GM12878 (cell line): ENCODE measurements at regions not wholly inside any gene's neighbourhood (a gene's known extent, or its start where the extent isn't known, plus 50 kb on each side); places are given as distances from the start of the nearest gene placed in this dataset.

ENCODE experiments used
- ATAC-seq: fragments of 200-7000 bp; cut with Tn5 transposase; 3 replicates; pipeline ENCODE4 v1.9.1; 2020; ENCODE audit warnings: mild to moderate bottlenecking, moderate library complexity
- BruUV-seq: library from RNA; stranded (reverse); fragments of 400-500 nt; replicated peaks from 2 replicates; lab custom pipeline; 2021; lab: Mats Ljungman, UMichigan
- CTCF ChIA-PET: fragments of 300-600 bp; sonication (Branson Sonifier 250); formaldehyde crosslinking; extraction: SDS; loops from one replicate; lab custom pipeline; 2021; ENCODE audit warnings: inconsistent platforms; lab: Yijun Ruan, JAX
- POLR2A ChIA-PET: fragments of 350-600 bp; formaldehyde crosslinking; extraction: SDS; loops from one replicate; lab custom pipeline; 2021; ENCODE audit warnings: inconsistent platforms; lab: Charles Lee
- RAD21 ChIA-PET: fragments of 300-600 bp; sonication (Branson Sonifier 250); formaldehyde crosslinking; loops from one replicate; lab custom pipeline; 2023; ENCODE audit warnings: antibody characterized with exemption; ENCODE audit not compliant: unreplicated experiment; lab: Charles Lee
- SMC1A ChIA-PET: fragments of 300-600 bp; sonication (Branson Sonifier 250); formaldehyde crosslinking; loops from one replicate; lab custom pipeline; 2023; ENCODE audit not compliant: unreplicated experiment, uncharacterized antibody; lab: Charles Lee
- DNase-seq: peaks from one replicate; pipeline ENCODE4 v3.0.0-alpha.2; 2011; ENCODE audit warnings: low read depth, low spot score
- FAIRE-seq: peaks from 3 replicates; lab custom pipeline; 2011; peaks lifted over from hg19 to GRCh38; lab: Jason Lieb, UNC
- H2AFZ ChIP-seq: 2 replicates; pipeline ENCODE4 v1.6.0; 2011; ENCODE audit warnings: low read depth, low read length, control low read depth; ENCODE audit not compliant: control insufficient read depth
- H3K27ac ChIP-seq: 2 replicates; pipeline ENCODE4 v1.5.1; 2011; ENCODE audit warnings: control low read depth; ENCODE audit not compliant: control insufficient read depth, insufficient read depth
- H3K27me3 ChIP-seq, 2 experiments: replicated peaks in 1 of 2; 2 replicates each; pipeline versions ENCODE4 v1.6.0 to v1.6.1; 2011; ENCODE audit warnings: low read length in 1 of 2; ENCODE audit not compliant: control insufficient read depth in 2 of 2, insufficient read depth in 2 of 2
- H3K36me3 ChIP-seq, 2 experiments: 2 replicates each; pipeline ENCODE4 v1.5.1; 2011; ENCODE audit warnings: low read length in 1 of 2; ENCODE audit not compliant: control insufficient read depth in 2 of 2, insufficient read depth in 2 of 2
- H3K4me1 ChIP-seq: 2 replicates; pipeline ENCODE4 v1.6.1; 2011; ENCODE audit warnings: mild to moderate bottlenecking, low read length, moderate library complexity, mixed read lengths; ENCODE audit not compliant: control insufficient read depth, insufficient read depth
- H3K4me2 ChIP-seq: 2 replicates; pipeline ENCODE4 v1.6.0; 2011; ENCODE audit warnings: control low read depth; ENCODE audit not compliant: control insufficient read depth, insufficient read depth
- H3K4me3 ChIP-seq: fragments of 200-600 bp; sonication (generic); 2 replicates; pipeline ENCODE4 v1.5.1; 2016
- H3K79me2 ChIP-seq: 2 replicates; pipeline ENCODE4 v1.6.0; 2011; ENCODE audit warnings: low read length; ENCODE audit not compliant: control insufficient read depth, insufficient read depth
- H3K9ac ChIP-seq: 2 replicates; pipeline ENCODE4 v1.8.0; 2011; ENCODE audit warnings: low read length, control low read depth, mixed read lengths; ENCODE audit not compliant: control insufficient read depth, insufficient read depth
- H3K9me3 ChIP-seq: replicated peaks from 3 replicates; pipeline ENCODE4 v1.5.1; 2011; ENCODE audit warnings: mild to moderate bottlenecking, low read length; ENCODE audit not compliant: control insufficient read depth, insufficient read depth
- H4K20me1 ChIP-seq: 2 replicates; pipeline ENCODE4 v1.6.0; 2011; ENCODE audit not compliant: control insufficient read depth, insufficient read depth
- BCL3 ChIP-seq: IDR thresholded peaks from 2 replicates; pipeline ENCODE4 v1.6.1; 2011; ENCODE audit warnings: borderline replicate concordance, low read depth, mild to moderate bottlenecking, moderate library complexity, low read length; ENCODE audit not compliant: insufficient read depth, poor library complexity, severe bottlenecking
- BCLAF1 ChIP-seq: fragments of 450-650 bp; IDR thresholded peaks from 2 replicates; pipeline ENCODE4 v1.6.1; 2017; ENCODE audit warnings: antibody characterized with exemption, mild to moderate bottlenecking, moderate library complexity
- CUX1 ChIP-seq: IDR thresholded peaks from 2 replicates; pipeline ENCODE4 v1.6.1; 2012; ENCODE audit warnings: improper control_type of control experiment, low read depth, low read length; ENCODE audit not compliant: insufficient replicate concordance
- DPF2 ChIP-seq: fragments of 450-650 bp; IDR thresholded peaks from 2 replicates; pipeline ENCODE4 v1.6.1; 2017; ENCODE audit warnings: mild to moderate bottlenecking
- E2F4 ChIP-seq: IDR thresholded peaks from 2 replicates; pipeline ENCODE4 v1.6.1; 2012; ENCODE audit warnings: low read depth, low read length, improper control_type of control experiment
- JUND ChIP-seq: IDR thresholded peaks from 2 replicates; pipeline ENCODE4 v1.6.1; 2012; ENCODE audit warnings: low read depth, mild to moderate bottlenecking, low read length, improper control_type of control experiment, moderate library complexity
- KAT2A ChIP-seq: conservative IDR thresholded peaks from 2 replicates; pipeline ENCODE4 v1.6.1; 2011; ENCODE audit warnings: low read depth, low read length; ENCODE audit not compliant: control insufficient read depth
- KDM1A ChIP-seq: fragments of 200-600 bp; sonication (generic); IDR thresholded peaks from 2 replicates; pipeline ENCODE4 v1.6.1; 2016; ENCODE audit warnings: borderline replicate concordance
- RUNX3 ChIP-seq: IDR thresholded peaks from 2 replicates; pipeline ENCODE4 v1.6.1; 2012; ENCODE audit warnings: low read length, inconsistent platforms
- TARDBP ChIP-seq: IDR thresholded peaks from 2 replicates; pipeline ENCODE4 v1.6.1; 2016; ENCODE audit warnings: borderline replicate concordance
- YBX1 ChIP-seq: fragments of 450-650 bp; IDR thresholded peaks from 2 replicates; pipeline ENCODE4 v1.6.1; 2016; ENCODE audit warnings: antibody characterized with exemption
- ZNF217 ChIP-seq: fragments of 450-650 bp; IDR thresholded peaks from 2 replicates; pipeline ENCODE4 v1.6.1; 2017; ENCODE audit warnings: antibody characterized with exemption, mild to moderate bottlenecking
- WGBS: methylation state at CpG from one replicate; pipeline ENCODE4 v1.1.6; 2016; ENCODE audit warnings: low lambda C conversion rate; ENCODE audit not compliant: insufficient replicate concordance, insufficient coverage; ENCODE audit errors: missing lambda C conversion rate; 5-methylcytosine and 5-hydroxymethylcytosine counted together
- in situ Hi-C: fragments of 300-500 bp; cut with MboI; formaldehyde crosslinking; loops from 9 replicates; pipeline ENCODE4 v1.14.3; 2018; ENCODE audit warnings: mixed read lengths
- intact Hi-C: fragments of 100-400 bp; cut with micrococcal nuclease; formaldehyde crosslinking; loops from one replicate; pipeline ENCODE4 v1.14.2; 2022; ENCODE audit not compliant: unreplicated experiment

- TF ChIP-seq TARDBP (no peak), BCL3 (no peak), RUNX3 (no peak), DPF2 (no peak), KDM1A (no peak), JUND (no peak), ZNF217 (no peak), CUX1 (no peak), YBX1 (no peak), BCLAF1 (no peak), KAT2A (no peak), E2F4 (no peak)
- BruUV-seq: no TSS peak
- FAIRE-seq: no peak
These were observed 117.7 kb upstream of the NR3C1 start for GRCh38 chr5:143521141-143521540.

More at GRCh38 chr5:143521141-143521540, 117.7 kb upstream of the NR3C1 start:
- peaks cover 4% of the 10 kb centered on the region; the same call in 1 of the 2 replicates for H3K4me1 ChIP-seq
- intact Hi-C loops: no loop called here
- in situ Hi-C loops: no loop called here
- whole genome bisulfite sequencing: 69% methylated on average over 4 of the region's 4 CpGs
- SMC1A ChIA-PET: interaction anchor here (0.5 to 2.0 kb wide), 10 partner anchors 10 to 654 kb away, joined by 3 to 9 read pairs (median 3); no protein-coding TSS in a partner anchor
- H3K4me2 ChIP-seq: no peak overlapping the region
- RAD21 ChIA-PET: interaction anchor here (1.2 kb wide), 1 partner anchor 18 kb away, joined by 3 read pairs; no protein-coding TSS in a partner anchor
- no peak overlapping the region for H3K9ac ChIP-seq
- H3K4me3 ChIP-seq: no peak overlapping the region
- DNase-seq (no peak), ATAC-seq (no peak)
- no peaks in the 10 kb centered on the region for H4K20me1 ChIP-seq
- POLR2A ChIA-PET: no interaction called here
- no peaks in the 10 kb centered on the region for H3K9me3 ChIP-seq
- H2AFZ ChIP-seq: no peak overlapping the region
- H3K79me2 ChIP-seq: no peaks in the 10 kb centered on the region
- no peak overlapping the region for H3K27ac ChIP-seq
- CTCF ChIA-PET: interaction anchor here (1.0 to 1.2 kb wide), 2 partner anchors 10 to 11 kb away, joined by 3 to 4 read pairs; no protein-coding TSS in a partner anchor
- H3K27me3 ChIP-seq: no peaks in the 10 kb centered on the region
- H3K36me3 ChIP-seq: no peaks in the 10 kb centered on the region
